ENCODE measurements at regions not wholly inside any gene's neighbourhood (a gene's known extent, or its start where the extent isn't known, plus 50 kb on each side); places are given as distances from the start of the nearest gene placed in this dataset.
"Not testable (repeated sequence)": the region's sequence is repeated elsewhere in the genome, so short reads cannot be mapped to it uniquely, and the experiment has no call there.

DNA sequence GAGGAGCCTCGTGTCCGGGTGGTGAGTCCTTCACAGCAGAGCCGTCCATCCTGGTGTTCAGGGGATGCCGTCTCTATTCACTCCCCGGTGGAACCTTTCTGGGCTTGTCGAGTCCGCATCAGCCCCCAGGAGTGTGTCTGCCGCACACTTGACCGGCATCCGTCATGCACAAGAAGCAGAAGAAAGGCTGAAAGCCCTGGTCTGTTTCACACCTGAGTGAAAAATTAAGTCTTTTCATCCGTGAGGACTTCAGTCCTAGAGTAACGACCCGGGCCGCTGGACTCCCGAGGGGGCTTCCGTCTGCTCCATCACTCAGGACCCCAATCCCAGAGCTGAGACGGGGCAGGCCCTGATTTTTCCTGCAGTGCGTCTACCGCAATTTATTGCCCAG is 332.2 kb downstream of the ADGRD1 start:
- TF ChIP-seq, protein P1, sequence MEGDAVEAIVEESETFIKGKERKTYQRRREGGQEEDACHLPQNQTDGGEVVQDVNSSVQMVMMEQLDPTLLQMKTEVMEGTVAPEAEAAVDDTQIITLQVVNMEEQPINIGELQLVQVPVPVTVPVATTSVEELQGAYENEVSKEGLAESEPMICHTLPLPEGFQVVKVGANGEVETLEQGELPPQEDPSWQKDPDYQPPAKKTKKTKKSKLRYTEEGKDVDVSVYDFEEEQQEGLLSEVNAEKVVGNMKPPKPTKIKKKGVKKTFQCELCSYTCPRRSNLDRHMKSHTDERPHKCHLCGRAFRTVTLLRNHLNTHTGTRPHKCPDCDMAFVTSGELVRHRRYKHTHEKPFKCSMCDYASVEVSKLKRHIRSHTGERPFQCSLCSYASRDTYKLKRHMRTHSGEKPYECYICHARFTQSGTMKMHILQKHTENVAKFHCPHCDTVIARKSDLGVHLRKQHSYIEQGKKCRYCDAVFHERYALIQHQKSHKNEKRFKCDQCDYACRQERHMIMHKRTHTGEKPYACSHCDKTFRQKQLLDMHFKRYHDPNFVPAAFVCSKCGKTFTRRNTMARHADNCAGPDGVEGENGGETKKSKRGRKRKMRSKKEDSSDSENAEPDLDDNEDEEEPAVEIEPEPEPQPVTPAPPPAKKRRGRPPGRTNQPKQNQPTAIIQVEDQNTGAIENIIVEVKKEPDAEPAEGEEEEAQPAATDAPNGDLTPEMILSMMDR (IDR thresholded peaks at IDR 0.05): not testable (repeated sequence)
- TF ChIP-seq POLR2A (IDR thresholded peaks at IDR 0.05): not testable (repeated sequence)

Measured in lower leg skin (tissue), 3 donors.